ENCODE measurements at regions not wholly inside any gene's neighbourhood (a gene's known extent, or its start where the extent isn't known, plus 50 kb on each side); places are given as distances from the start of the nearest gene placed in this dataset.

GRCh38 chr20:3352202-3352601 lies 55.3 kb downstream of the DNAAF9 start:
- no peak for TF ChIP-seq POLR2A (IDR thresholded peaks at IDR 0.05)
- TF ChIP-seq CTCF (IDR thresholded peaks at IDR 0.05): no peak
